HG03469 (cell line): ENCODE measurements at regions not wholly inside any gene's neighbourhood (a gene's known extent, or its start where the extent isn't known, plus 50 kb on each side); places are given as distances from the start of the nearest gene placed in this dataset.

ENCODE experiments used
- ATAC-seq: cut with Tn5 transposase; IDR thresholded peaks from one replicate; pipeline ENCODE4 v1.9.1; 2021; ENCODE audit warnings: mild to moderate bottlenecking, moderate library complexity, moderate number of reproducible peaks; ENCODE audit not compliant: unreplicated experiment

DNA sequence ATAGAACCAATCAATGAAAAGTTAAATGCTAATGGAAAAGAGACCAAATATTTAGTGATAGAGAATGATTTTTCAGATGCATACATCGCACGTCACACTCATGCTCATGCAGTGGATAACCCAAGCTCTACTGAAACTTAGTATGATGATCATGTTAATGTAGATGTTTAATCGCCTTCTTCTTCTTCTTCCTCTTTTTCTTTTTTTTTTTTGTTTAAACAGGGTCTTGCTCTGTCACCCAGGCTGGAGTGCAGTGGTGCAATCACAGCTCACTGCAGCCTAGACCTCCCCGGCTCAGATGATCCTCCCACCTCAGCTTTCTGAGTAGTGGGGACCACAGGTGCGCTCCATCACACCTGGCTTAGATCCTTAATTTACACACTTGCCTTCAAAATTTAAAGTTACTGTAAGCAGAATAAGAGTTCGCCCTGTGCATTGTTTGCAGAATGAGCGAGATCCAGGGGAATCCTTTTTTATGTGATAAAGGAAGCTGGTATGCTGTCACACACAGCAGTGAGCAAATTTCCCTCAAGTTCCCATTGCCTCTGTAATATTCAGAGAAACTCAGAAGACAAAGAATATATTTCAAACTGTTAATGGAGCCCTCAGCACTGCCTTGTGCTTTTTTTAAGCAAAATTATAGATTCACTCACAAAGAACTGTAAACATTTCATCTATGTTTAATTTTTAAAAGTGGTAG is 194.2 kb upstream of the SGK1 start:
- ATAC-seq, result no peak

DNA sequence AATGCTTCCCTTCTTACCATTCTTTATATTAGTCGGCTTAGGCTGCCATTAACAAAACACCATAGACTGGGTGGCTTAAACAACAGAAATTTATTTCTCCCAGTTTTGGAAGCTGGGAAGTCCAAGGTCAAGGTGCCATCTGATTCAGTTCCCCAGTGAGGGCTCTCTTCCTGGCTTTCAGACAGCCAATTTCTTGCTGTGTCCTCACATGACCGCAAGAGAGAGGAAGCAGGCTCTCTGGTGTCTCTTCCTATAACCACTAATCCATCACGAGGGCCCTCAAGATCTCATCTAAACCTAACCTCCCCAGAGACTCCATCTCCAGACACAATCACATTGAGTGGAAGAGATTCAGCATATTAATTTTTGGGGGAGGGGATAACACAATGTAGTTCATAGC is 193.0 kb upstream of the SGK1 start:
- no peak for ATAC-seq

DNA sequence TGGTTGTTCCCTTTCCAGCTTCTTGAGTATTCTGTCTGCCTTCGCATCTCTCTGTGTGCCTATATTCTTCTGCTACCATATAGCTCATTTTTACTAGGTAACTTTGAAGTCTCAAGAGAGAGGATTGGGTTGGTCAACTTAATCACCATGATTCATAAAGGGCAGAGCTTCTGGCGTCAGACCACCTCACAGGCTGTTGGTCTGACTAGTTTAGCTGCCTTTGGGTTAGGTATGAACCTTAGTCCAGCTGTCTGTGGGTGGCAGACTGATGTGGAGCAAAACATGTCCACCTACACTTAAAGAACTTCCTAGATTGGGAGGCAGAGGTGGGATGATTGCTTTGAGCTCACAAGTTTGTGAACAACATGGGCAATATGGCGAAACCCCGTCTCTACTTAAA is 192.2 kb upstream of the SGK1 start:
- no peak for ATAC-seq

DNA sequence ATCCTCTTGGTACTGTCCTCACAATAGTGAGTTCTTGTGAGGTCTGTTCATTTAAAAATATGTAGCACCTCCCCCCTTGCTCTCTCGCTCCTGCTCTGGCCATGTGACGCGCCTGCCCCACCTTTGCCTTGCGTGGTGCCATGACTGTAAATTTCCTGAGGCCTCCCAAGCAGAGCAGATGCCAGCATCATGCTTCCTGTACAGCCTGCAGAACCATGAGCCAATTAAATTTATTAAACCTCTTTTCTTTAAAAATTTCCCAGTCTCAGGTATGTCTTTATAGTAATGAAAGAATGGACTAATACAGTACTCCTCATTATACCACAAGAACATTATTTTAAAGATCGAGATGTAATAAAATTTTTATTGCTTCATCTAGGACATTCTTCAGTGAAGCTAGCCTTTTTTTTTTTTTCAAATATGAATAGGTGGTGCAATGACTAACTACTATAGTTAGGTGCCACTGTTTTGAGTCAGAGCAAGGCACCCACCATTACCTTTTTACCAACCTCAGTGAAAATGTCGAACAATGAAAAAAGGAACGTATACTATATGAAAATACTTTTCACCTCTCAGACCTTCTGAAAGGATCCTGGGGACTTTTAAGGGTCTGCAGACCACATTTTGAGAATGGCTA is 191.1 kb upstream of the SGK1 start:
- no peak for ATAC-seq

DNA sequence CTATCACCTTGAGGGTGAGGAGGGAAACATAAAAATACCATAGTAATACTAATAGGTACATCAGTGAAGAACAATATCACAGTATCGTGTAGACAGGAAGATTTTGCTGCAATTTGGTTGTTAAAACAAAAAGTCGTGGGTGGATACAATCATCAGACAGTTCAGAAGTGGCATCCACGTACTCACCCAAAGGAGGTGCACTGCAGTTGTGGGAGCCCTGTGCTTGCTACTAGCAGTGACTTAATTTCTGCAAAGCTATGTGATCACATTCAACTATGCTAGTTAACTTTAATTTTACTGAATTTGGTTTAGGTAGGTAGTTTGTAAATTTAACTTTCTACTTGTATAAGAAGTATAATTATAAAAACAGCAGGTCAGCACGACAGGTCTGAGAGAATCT is 188.2 kb upstream of the SGK1 start:
- ATAC-seq, result no peak

DNA sequence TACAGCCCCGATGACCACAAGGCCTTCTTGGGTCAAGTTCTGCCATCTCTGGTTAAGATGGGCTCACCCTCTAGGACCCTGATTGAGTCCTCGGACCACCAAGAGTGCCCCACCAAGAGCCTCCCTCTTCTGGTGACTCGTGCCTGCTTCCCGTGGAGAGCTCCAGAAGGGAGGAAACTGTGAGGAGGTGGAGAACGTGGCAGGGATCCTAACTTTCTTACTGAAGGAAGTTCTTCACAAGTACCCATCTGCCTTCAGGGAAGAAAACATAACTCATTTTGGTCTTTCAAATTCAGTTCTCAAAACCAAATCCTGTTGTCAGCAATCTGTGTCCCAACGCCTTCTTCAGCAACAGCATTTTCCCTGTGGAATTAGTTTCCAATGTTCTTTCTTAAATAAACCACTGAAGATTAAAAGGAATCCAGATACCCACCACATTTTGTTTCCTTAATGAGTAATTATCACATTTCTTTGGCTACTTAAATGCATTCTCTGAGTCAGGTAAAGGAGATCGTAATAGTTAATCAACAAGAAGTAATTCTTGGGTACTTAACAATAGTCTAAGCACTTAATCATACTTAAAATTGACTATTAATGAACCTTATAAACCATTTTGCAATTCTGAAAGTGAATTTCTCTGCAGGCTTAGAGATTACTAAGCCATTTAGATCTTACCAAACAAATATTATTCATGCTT is 185.8 kb upstream of the SGK1 start:
- ATAC-seq, result no peak

DNA sequence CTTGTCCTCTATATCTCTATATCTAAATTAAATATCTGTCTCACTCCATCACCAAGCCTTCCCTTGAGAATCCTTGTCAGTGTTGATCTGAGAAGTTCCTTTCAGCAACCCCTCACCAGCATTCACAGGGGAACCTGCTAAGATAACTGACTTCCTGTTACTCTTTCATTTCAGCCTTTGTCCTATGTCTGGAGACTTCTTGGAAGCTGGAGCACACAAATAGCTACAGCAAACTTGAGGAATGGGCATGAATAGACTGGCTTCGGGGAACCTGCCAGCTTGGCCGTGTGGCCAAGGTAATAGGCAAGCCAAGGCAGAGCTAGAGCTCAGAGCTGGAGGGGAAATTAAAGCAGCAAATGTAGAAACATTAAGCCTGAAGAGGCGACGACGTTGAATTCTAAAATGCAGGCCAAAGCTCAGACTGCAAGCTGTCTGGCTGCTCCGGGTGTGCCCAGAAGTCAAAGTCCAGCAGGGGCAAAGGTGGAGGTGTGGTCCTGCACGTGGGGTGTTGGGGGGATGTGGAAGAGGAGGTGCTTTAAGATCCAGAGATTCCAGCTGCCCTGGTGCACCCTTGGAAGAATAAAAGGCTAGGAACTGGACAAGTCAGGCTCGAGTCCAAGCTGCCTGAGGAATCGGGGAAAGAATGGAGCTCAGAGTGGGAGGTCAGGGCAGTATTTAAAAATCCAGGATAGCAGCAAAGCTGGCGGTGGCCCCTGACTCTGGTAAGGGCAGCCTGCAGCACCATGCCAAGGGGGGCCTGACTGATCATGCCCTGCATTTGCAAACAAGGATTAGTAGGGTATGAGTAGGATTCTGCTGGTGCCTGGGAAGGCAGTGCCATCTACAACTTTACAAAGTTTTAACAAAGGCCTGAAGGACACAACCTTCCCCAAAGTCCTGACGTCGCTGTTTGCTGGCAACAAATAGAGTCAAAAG is 185.0 kb upstream of the SGK1 start:
- no peak for ATAC-seq

DNA sequence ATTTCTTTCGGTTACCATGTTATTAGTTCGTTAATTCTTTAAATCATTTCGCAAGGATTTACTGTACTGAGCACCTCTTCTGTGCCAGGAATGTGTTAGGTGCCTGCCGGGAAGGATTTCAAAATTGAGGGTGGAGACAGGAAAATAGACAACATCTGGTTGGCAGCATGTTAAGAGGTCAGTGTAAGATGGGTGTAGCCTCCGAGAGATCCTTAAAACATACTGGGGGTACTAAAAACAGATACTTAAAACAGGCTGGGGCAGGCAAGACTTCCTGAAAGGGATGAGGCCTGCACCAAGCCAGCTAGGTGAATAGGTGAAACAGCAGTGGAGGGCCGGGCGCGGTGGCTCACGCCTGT is 178.0 kb upstream of the SGK1 start:
- ATAC-seq, result no peak

DNA sequence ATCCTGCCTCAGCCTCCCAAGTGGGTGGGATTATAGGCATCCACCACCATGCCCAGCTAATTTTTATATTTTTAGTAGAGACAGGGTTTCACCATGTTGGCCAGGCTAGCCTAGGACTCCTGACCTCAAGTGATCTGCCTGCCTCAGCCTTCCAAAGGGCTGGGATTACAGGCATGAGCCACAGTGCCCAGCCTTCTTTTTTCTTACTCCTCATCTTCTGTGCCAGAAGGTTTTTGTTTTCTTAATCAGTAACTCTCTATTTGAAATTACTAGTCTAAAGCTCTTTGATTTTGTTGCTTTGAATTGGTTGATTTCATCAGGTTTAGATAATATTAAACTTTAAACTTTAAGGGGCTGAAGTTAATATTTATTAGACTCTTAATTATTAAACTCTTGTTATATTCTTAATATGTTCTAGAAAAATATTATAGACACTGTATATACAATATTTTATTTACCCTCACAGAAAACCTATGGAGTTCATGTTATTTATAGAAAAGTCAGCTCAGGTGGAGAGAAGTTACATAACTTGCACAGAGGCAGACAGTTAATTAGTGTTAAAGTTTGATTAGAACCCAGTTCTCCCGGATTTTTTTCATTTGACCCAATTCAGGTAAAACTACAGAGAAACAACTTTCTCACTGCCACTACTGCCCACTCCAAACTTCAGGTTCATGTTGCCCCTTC is 177.4 kb upstream of the SGK1 start:
- no peak for ATAC-seq

DNA sequence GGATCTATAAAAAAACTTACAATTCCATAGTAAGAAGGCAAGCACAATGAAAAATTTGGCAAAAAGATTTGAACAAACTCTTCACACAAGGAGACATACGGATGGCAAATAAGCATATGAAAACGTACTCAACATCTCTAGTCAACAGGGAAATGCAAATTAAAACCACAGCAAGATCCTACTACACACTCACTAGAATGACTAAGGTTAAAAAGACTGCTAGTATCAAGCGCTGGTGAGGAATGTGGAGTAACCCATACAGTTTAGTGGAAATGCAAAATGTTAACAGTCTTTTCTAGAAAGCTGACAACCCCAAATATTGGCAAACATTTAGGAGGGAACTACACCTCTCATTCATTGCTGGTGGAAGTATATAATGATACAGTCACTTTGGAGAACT is 175.9 kb upstream of the SGK1 start:
- no peak for ATAC-seq

DNA sequence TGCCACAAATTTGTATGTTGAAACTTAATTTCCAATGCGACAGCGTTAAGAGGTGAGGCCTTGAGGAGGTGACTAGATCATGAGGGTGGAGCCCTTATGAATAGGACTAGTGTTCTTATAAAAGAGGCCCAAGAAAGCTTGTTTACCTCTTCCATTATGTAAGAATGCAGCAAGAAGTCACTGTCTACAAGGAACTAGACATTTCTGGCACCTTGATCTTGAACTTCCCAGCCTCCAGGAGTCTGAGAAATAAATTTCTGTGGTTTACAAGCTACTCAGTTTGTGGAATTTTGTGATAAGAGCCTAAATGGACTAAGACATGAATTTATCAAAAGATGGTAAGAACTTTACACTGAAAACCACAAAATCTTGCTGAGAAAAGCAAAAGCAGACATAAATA is 173.6 kb upstream of the SGK1 start:
- ATAC-seq, result no peak

DNA sequence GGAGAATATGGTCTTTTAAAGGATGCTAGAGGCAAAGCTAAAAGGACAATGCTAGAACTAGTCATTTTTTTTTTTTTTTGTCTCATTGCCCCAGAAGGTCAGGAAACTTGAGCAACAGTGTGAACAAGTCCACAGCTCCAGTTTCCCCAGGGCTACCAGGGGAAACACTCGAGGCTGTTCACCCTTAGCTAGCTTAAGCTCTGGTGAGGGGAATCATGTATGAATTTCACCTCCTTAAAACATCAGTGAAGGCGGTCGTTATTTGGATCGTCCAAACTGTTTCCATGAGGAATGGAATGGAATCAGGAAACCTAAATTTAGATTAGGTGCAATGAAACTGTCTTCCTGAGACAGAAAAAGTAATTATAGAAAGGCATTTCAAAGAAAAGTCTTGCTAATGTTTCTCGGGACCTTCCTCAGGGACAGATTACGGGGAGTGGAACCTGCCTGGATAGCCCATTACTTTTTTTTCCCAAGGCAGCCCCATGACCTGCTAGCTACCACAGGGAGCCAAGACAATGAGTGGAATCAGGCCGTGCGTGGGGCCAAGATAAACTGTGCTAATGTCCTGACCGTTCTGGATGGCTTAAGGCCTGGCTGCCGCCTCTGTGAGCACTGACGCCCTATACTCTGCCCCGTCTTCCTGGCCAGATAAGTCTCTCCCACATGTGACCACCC is 164.8 kb upstream of the SGK1 start:
- ATAC-seq, result no peak

DNA sequence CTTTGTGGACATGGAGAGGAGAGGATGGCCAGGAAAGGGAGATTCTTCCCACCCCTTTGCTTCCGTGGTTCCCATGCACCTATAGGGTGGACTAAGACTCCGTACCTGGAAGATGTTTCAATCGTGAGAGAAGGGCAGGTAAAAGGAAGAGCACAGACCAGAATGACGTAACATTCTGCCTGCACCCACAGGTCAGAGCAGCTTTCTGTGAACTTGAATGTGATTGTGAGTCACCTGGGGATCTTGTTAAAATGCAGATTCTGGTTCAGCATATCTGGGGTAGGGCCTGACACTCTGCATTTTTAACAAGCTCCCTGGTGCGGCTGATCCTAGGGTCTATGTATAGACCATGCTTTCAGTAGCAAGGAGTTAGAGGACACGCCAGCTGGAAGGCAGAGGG is 164.1 kb upstream of the SGK1 start:
- ATAC-seq, result no peak

DNA sequence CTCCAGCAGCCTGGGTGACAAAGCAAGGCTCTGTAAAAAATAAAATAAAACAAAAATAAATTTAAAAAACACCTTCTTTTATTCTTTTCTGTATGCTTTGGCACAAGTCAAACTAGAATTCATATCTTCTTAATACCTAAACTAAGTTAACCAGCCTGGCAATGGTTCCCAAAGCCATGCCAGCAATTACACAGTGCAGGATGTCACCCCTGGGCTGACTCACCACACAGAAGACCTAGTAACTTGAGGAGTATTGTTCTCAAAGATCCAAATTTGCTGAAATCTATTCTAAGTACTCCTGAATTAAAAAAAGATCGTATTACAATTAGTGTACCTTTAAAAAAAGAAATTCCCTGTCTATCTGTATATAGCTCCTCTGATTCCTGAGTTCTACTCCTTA is 162.7 kb upstream of the SGK1 start:
- ATAC-seq, result no peak

DNA sequence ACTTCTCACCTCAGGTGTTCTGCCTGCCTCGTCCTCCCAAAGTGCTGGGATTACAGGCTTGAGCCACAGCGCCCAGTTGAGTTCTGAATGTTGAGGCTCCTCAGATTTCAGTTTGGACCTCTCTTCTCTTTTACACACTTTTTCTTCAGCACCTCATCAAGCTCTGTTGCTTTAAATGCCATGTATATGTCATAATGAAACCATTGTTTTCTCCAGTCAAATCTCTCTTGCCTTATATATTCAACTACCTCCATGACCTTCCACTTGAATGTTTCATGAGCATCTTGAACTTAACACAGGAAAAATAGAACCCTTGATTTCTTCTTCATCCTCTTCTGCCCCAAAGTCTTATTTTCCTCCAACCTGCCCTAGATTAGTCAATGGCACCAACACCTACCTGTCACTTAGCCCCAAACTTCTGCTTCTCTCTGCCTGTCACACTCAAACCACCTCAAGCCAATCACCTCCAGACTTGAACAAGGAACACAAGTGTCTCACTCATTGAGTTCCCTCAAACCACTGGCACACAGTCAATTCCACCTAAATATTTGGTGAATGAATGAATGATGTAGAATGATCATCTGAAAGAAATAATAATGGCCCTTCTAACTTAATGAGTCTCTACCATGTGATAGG is 161.0 kb upstream of the SGK1 start:
- ATAC-seq, result no peak

DNA sequence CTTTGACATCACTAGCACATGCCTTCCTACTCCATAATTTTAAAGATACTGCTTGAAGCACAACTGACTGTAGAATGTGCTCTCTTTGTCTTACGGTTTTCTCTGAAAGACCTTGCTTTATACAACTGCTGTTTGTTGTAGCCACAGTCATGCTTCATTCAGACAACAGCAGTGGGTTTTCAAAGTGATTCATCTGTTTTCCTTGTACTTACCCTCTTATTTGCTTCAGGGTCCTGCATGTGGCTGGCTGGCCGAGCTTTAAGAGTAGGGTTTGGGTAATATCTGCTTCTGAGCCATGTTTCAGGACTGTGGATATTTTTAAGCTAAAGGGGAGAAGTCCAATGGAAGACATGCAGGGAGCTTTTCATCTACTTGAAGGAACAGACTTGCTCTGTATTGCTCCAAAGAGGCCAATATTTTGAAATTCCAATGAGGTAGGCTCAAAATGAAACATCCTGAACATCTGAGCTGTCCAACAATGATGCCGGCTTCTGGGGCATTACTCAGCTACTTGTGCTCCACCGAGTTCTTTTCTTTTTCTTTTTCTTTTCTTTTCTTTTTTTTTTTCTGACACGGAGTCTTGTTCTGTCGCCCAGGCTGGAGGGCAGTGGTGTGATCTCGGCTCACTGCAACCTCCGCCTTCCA is 160.2 kb upstream of the SGK1 start:
- no peak for ATAC-seq

DNA sequence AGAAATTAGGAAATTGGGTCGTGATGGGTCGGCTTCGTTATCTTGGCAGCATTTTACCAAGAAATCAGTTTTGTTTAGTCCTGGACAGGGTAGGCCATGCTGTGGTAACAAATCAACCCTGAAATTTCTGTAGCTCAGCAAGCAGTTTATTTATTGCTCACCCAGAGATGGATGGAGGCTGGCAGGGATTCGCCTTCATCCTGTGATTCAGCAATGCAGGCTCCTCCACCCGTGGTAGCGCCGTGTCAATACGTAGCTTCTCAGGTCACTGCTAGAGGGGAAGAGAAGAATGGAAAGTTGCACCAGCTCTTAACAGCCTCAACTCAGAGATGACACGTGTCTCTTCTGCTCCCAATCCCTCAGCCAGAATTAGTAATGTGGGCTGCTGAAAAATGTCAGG is 157.0 kb upstream of the SGK1 start:
- ATAC-seq, result no peak

DNA sequence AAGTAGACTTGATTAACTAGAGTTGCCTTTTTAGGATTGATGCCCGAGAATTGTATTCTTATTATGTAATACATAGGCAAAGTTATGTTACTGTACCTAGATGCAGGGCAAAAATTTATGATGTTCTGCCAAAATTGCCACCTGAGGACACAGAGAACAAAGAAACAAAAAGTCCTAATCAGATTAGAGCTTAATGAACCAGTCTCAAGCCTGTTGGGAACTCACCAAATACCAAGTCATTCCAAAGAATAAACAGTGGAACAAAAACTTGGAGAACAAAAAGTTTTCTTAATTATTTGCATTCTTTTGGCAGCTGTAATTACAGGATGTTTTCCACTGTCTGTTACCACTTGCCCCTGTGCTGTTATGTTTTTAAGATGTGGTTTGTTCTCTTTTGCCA is 154.7 kb upstream of the SGK1 start:
- ATAC-seq, result no peak

DNA sequence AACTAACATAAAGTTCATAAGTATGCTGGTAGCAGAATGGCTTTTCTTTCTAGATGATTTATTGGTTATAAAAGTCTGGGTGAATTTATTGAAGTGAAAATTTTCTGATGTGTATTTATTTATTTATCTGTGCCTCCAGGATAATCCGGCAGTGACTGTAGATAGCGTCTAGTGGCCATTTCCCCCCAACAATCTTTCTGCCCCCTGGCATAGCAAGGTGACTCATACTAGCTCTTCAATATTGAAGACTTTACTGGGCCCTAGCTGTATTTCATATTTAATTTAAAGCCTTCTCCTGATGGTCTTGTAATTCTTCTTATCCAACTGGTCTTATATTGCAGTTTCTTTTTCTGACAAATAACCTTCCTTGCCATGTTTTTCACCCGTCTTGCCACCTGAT is 154.1 kb upstream of the SGK1 start:
- no peak for ATAC-seq
